Calu3 (cell line): ENCODE measurements at regions not wholly inside any gene's neighbourhood (a gene's known extent, or its start where the extent isn't known, plus 50 kb on each side); places are given as distances from the start of the nearest gene placed in this dataset.

ENCODE experiments used
- BruUV-seq: library from RNA; stranded (reverse); fragments of 400-500 nt; replicated peaks from 2 replicates; lab custom pipeline; 2021; lab: Mats Ljungman, UMichigan
- CTCF ChIA-PET: fragments of 300-600 bp; sonication (Branson Sonifier 250); formaldehyde crosslinking; loops from one replicate; lab custom pipeline; 2022; ENCODE audit warnings: antibody characterized with exemption; lab: Charles Lee
- DNase-seq: peaks from one replicate; pipeline ENCODE4 v3.0.0; 2022
- H3K27ac Mint-ChIP-seq: one replicate; pipeline ENCODE4 v1.8.0; 2022; ENCODE audit warnings: mixed read lengths; ENCODE audit not compliant: unreplicated experiment
- H3K27me3 Mint-ChIP-seq: one replicate; pipeline ENCODE4 v1.8.0; 2022; ENCODE audit warnings: mixed read lengths; ENCODE audit not compliant: unreplicated experiment
- H3K36me3 Mint-ChIP-seq: one replicate; pipeline ENCODE4 v1.8.0; 2022; ENCODE audit warnings: mild to moderate bottlenecking, moderate library complexity, mixed read lengths; ENCODE audit not compliant: insufficient read depth, unreplicated experiment
- H3K4me1 Mint-ChIP-seq: one replicate; pipeline ENCODE4 v1.8.0; 2022; ENCODE audit warnings: mild to moderate bottlenecking, low read depth, mixed read lengths; ENCODE audit not compliant: unreplicated experiment
- H3K4me3 Mint-ChIP-seq: one replicate; pipeline ENCODE4 v1.8.0; 2022; ENCODE audit warnings: mild to moderate bottlenecking, low read depth, moderate library complexity, mixed read lengths; ENCODE audit not compliant: unreplicated experiment
- H3K9me3 Mint-ChIP-seq: one replicate; pipeline ENCODE4 v1.8.0; 2022; ENCODE audit warnings: low read depth, mixed read lengths; ENCODE audit not compliant: unreplicated experiment
- CTCF ChIP-seq: fragments of 200-600 bp; IDR thresholded peaks from one replicate; pipeline ENCODE4 v1.8.0; 2022; ENCODE audit warnings: antibody characterized with exemption; ENCODE audit not compliant: unreplicated experiment
- intact Hi-C: fragments of 100-400 bp; cut with micrococcal nuclease; formaldehyde crosslinking; loops from one replicate; pipeline ENCODE4 v1.10.0; 2022; ENCODE audit not compliant: unreplicated experiment

- H3K27ac Mint-ChIP-seq: no peak overlapping the region
- peaks cover 12% of the 10 kb centered on the region for H3K4me1 Mint-ChIP-seq
- CTCF ChIA-PET: no interaction called here
- no TSS peak for BruUV-seq
- no peak overlapping the region for H3K4me3 Mint-ChIP-seq
- H3K9me3 Mint-ChIP-seq: no peaks in the 10 kb centered on the region
- no peaks in the 10 kb centered on the region for H3K27me3 Mint-ChIP-seq
- no peaks in the 10 kb centered on the region for H3K36me3 Mint-ChIP-seq
- TF ChIP-seq CTCF: no peak
- intact Hi-C loops: no loop called here
- DNase-seq: no peak
Measured at GRCh38 chr7:16169537-16169936, 251.8 kb downstream of the CRPPA start.

- H3K27ac Mint-ChIP-seq: no peak overlapping the region
- no TSS peak for BruUV-seq
- peaks cover 11% of the 10 kb centered on the region for H3K4me1 Mint-ChIP-seq
- CTCF ChIA-PET: no interaction called here
- H3K27me3 Mint-ChIP-seq: no peaks in the 10 kb centered on the region
- DNase-seq: no peak
- H3K9me3 Mint-ChIP-seq: no peaks in the 10 kb centered on the region
- intact Hi-C loops: no loop called here
- H3K4me3 Mint-ChIP-seq: no peak overlapping the region
- no peaks in the 10 kb centered on the region for H3K36me3 Mint-ChIP-seq
- TF ChIP-seq CTCF: no peak
Measured at GRCh38 chr7:16167526-16167925, 253.8 kb downstream of the CRPPA start.

- CTCF ChIA-PET: interaction anchor here (0.5 kb wide), 1 partner anchor 186 kb away, joined by 3 read pairs; no protein-coding TSS in a partner anchor
- BruUV-seq: no TSS peak
- intact Hi-C loops: no loop called here
- no peak overlapping the region for H3K27ac Mint-ChIP-seq
- H3K4me1 Mint-ChIP-seq: no peaks in the 10 kb centered on the region
- H3K4me3 Mint-ChIP-seq: no peak overlapping the region
- no peak for TF ChIP-seq CTCF
- H3K27me3 Mint-ChIP-seq: no peaks in the 10 kb centered on the region
- DNase-seq: no peak
- peaks cover 12% of the 10 kb centered on the region for H3K9me3 Mint-ChIP-seq
- H3K36me3 Mint-ChIP-seq: no peaks in the 10 kb centered on the region
Measured at GRCh38 chr7:16144361-16144760, 277.0 kb downstream of the CRPPA start.

GRCh38 chr7:16137944-16138343, 283.4 kb downstream of the CRPPA start:
- no peaks in the 10 kb centered on the region for H3K27me3 Mint-ChIP-seq
- no TSS peak for BruUV-seq
- DNase-seq: no peak
- H3K4me1 Mint-ChIP-seq: no peaks in the 10 kb centered on the region
- intact Hi-C loops: loop anchor here (5.0 kb wide), 1 partner anchor 74 kb away; no protein-coding TSS in a partner anchor
- H3K36me3 Mint-ChIP-seq: no peaks in the 10 kb centered on the region
- TF ChIP-seq CTCF: no peak
- H3K9me3 Mint-ChIP-seq: no peaks in the 10 kb centered on the region
- no peak overlapping the region for H3K4me3 Mint-ChIP-seq
- CTCF ChIA-PET: no interaction called here
- H3K27ac Mint-ChIP-seq: no peak overlapping the region
